HCT116 (cell line): ENCODE measurements at regions not wholly inside any gene's neighbourhood (a gene's known extent, or its start where the extent isn't known, plus 50 kb on each side); places are given as distances from the start of the nearest gene placed in this dataset.
A peak's percentile ranks its signal among the peaks of the same experiment; 100 is the strongest.

ENCODE experiments used
- ATAC-seq: fragments of 200-7000 bp; cut with Tn5 transposase; 2 replicates; pipeline ENCODE4 v1.9.1; 2020; ENCODE audit warnings: mild to moderate bottlenecking, moderate library complexity
- BruUV-seq: library from RNA; stranded (reverse); fragments of 400-500 nt; replicated peaks from 2 replicates; lab custom pipeline; 2021; lab: Mats Ljungman, UMichigan
- CTCF ChIA-PET: fragments of 300-600 bp; sonication (Branson Sonifier 250); formaldehyde crosslinking; loops from one replicate; lab custom pipeline; 2021; ENCODE audit warnings: antibody characterized with exemption; lab: Charles Lee
- POLR2A ChIA-PET: fragments of 300-600, 350-600 bp; sonication (Branson Sonifier 250); formaldehyde crosslinking; loops from one replicate; lab custom pipeline; 2021; ENCODE audit warnings: antibody characterized with exemption; lab: Charles Lee
- RAD21 ChIA-PET, 2 experiments: fragments of 300-600 bp; sonication (Branson Sonifier 250); formaldehyde crosslinking; loops; one replicate each; lab custom pipeline; 2023; ENCODE audit warnings: low total read pairs in 2 of 2; ENCODE audit not compliant: uncharacterized antibody in 2 of 2, unreplicated experiment in 2 of 2, low non-redundant PET in 1 of 2; lab: Charles Lee
- DNase-seq: peaks from one replicate; pipeline ENCODE4 v3.0.0-alpha.2; 2010; ENCODE audit warnings: low read depth, low spot score
- H2AFZ ChIP-seq: fragments of 200-600 bp; shearing (Covaris generic), sonication (generic); 2 replicates; pipeline ENCODE4 v1.6.1; 2017; ENCODE audit warnings: low read depth, mixed run types, mixed read lengths, antibody characterized with exemption, low read length; ENCODE audit not compliant: poor library complexity, severe bottlenecking
- H3K27ac ChIP-seq: 2 replicates; pipeline ENCODE4 v1.5.1; 2012; ENCODE audit warnings: low read depth, low read length
- H3K27me3 ChIP-seq: fragments of 200-600 bp; sonication (generic); 2 replicates; pipeline ENCODE4 v1.6.1; 2016; ENCODE audit warnings: mixed run types, low read length, mixed read lengths; ENCODE audit not compliant: insufficient read depth
- H3K36me3 ChIP-seq, 2 experiments: fragments of 200-500 bp in 1 of 2; fragments of 200-600 bp in 1 of 2; sonication (Bioruptor generic) in 1 of 2; sonication (generic) in 1 of 2; 2 replicates each; pipeline versions ENCODE4 v1.5.1 to v1.6.1; 2014 to 2016; ENCODE audit warnings: low read length in 2 of 2, inconsistent platforms in 1 of 2, mixed read lengths in 1 of 2, mixed run types in 1 of 2; ENCODE audit not compliant: insufficient read depth in 2 of 2, control insufficient read depth in 1 of 2
- H3K4me1 ChIP-seq, 2 experiments: fragments of 200-600 bp in 1 of 2; sonication (generic) in 1 of 2; 2 replicates each; pipeline versions ENCODE4 v1.5.1 to v1.6.1; 2012 to 2017; ENCODE audit warnings: low read length in 2 of 2, inconsistent platforms in 1 of 2, mild to moderate bottlenecking in 1 of 2, mixed read lengths in 1 of 2, mixed run types in 1 of 2, moderate library complexity in 1 of 2; ENCODE audit not compliant: insufficient read depth in 2 of 2, control insufficient read depth in 1 of 2
- H3K4me2 ChIP-seq: fragments of 200-600 bp; sonication (generic); 2 replicates; pipeline ENCODE4 v1.6.1; 2017; ENCODE audit warnings: mixed run types, low read length, mixed read lengths
- H3K4me3 ChIP-seq, 2 experiments: fragments of 200-600 bp in 1 of 2; sonication (generic) in 1 of 2; replicated peaks in 1 of 2; 2 replicates each; pipeline ENCODE4 v1.5.1; 2011 to 2016; ENCODE audit warnings: low read length in 2 of 2, control low read depth in 1 of 2, low read depth in 1 of 2, mild to moderate bottlenecking in 1 of 2, mixed read lengths in 1 of 2, mixed run types in 1 of 2
- H3K79me2 ChIP-seq: fragments of 200-600 bp; sonication (generic); 2 replicates; pipeline ENCODE4 v1.6.1; 2017; ENCODE audit warnings: mild to moderate bottlenecking, mixed run types, low read length, moderate library complexity, mixed read lengths; ENCODE audit not compliant: insufficient read depth
- H3K9ac ChIP-seq: fragments of 200-600 bp; sonication (generic); 2 replicates; pipeline ENCODE4 v1.6.1; 2016; ENCODE audit warnings: low read length, mixed read lengths
- H3K9me2 ChIP-seq: fragments of 200-600 bp; sonication (generic), shearing (Covaris generic); 2 replicates; pipeline ENCODE4 v1.6.1; 2017; ENCODE audit warnings: mixed run types, mild to moderate bottlenecking, moderate library complexity; ENCODE audit not compliant: insufficient read depth
- H3K9me3 ChIP-seq, 2 experiments: fragments of 200-500 bp in 1 of 2; fragments of 200-600 bp in 1 of 2; sonication (Bioruptor generic) in 1 of 2; sonication (generic) in 1 of 2; 2 replicates each; pipeline ENCODE4 v1.6.1; 2014 to 2017; ENCODE audit warnings: low read length in 2 of 2, mixed read lengths in 2 of 2, inconsistent platforms in 1 of 2, low read depth in 1 of 2, mild to moderate bottlenecking in 1 of 2, mixed run types in 1 of 2, moderate library complexity in 1 of 2; ENCODE audit not compliant: control insufficient read depth in 1 of 2, insufficient read depth in 1 of 2
- H4K20me1 ChIP-seq: fragments of 200-600 bp; sonication (generic), shearing (Covaris generic); 2 replicates; pipeline ENCODE4 v1.6.1; 2017; ENCODE audit warnings: mixed run types, mild to moderate bottlenecking, moderate library complexity; ENCODE audit not compliant: insufficient read depth
- CEBPB ChIP-seq: IDR thresholded peaks from 2 replicates; pipeline ENCODE4 v1.6.1; 2012; ENCODE audit warnings: low read depth
- POLR2A ChIP-seq: IDR thresholded peaks from 2 replicates; pipeline ENCODE4 v1.7.0; 2011; ENCODE audit warnings: borderline replicate concordance; ENCODE audit not compliant: insufficient read depth, insufficient read length; ENCODE audit errors: extremely low read depth
- RAD21 ChIP-seq: IDR thresholded peaks from 2 replicates; pipeline ENCODE4 v1.6.1; 2012; ENCODE audit warnings: low read depth, mild to moderate bottlenecking
- SIN3A ChIP-seq: IDR thresholded peaks from 2 replicates; pipeline ENCODE4 v1.6.1; 2012; ENCODE audit warnings: low read depth
- SP1 ChIP-seq: IDR thresholded peaks from 2 replicates; pipeline ENCODE4 v1.6.1; 2012; ENCODE audit warnings: low read depth
- TCF7L2 ChIP-seq: IDR thresholded peaks from 2 replicates; pipeline ENCODE4 v1.7.0; 2011; ENCODE audit warnings: borderline replicate concordance, inconsistent platforms; ENCODE audit not compliant: insufficient read depth, insufficient read length; ENCODE audit errors: extremely low read depth
- YY1 ChIP-seq: IDR thresholded peaks from 2 replicates; pipeline ENCODE4 v1.6.1; 2011; ENCODE audit warnings: low read length, low read depth, moderate library complexity, mild to moderate bottlenecking; ENCODE audit not compliant: insufficient replicate concordance; ENCODE audit errors: extremely low read depth
- ZFX ChIP-seq: fragments of 450-650 bp; IDR thresholded peaks from 2 replicates; pipeline ENCODE4 v1.6.1; 2017
- ZNF274 ChIP-seq: fragments of 200-500 bp; sonication (Bioruptor generic); IDR thresholded peaks from 2 replicates; pipeline ENCODE4 v1.6.1; 2014; ENCODE audit warnings: mild to moderate bottlenecking, low read depth, low read length, inconsistent platforms
- intact Hi-C: fragments of 100-400 bp; cut with micrococcal nuclease; formaldehyde crosslinking; loops from 2 replicates; pipeline ENCODE4 v1.10.0; 2022
- TF ChIP-seq, protein P1 (sequence below), 3 experiments: fragments of 200-600 bp in 1 of 3; sonication (generic) in 1 of 3; IDR thresholded peaks in 2 of 3; conservative IDR thresholded peaks in 1 of 3; 2 replicates each; pipeline ENCODE4 v1.5.1; 2012 to 2017; ENCODE audit warnings: low read depth in 2 of 3, low read length in 2 of 3, antibody characterized with exemption in 1 of 3, borderline replicate concordance in 1 of 3, control low read depth in 1 of 3, mild to moderate bottlenecking in 1 of 3, mixed read lengths in 1 of 3, mixed run types in 1 of 3, moderate library complexity in 1 of 3; ENCODE audit not compliant: insufficient read depth in 1 of 3
- TF ChIP-seq, protein P2 (sequence below): IDR thresholded peaks from 2 replicates; pipeline ENCODE4 v1.6.1; 2012

DNA sequence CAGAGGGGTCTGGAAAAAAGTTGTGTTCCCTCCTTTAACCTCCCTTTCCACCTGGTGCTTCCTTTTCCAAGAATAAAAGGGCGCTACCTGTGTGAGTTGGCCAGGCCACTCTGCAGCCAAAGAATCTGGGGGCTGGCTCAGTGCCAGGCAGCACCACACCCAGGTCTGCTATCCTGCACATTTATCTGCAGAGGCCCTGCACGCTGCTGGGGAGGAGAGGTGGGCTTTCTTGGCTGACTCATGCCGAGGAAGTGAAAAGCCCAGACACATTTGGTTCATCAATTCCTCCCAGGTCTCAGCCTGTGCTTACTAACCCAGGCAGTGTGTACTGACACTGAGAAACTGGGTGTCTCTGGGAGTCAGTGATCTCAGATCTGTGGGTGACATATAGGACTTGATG is 79.8 kb upstream of the F3 start (continued):
- no peak for TF ChIP-seq ZFX

DNA sequence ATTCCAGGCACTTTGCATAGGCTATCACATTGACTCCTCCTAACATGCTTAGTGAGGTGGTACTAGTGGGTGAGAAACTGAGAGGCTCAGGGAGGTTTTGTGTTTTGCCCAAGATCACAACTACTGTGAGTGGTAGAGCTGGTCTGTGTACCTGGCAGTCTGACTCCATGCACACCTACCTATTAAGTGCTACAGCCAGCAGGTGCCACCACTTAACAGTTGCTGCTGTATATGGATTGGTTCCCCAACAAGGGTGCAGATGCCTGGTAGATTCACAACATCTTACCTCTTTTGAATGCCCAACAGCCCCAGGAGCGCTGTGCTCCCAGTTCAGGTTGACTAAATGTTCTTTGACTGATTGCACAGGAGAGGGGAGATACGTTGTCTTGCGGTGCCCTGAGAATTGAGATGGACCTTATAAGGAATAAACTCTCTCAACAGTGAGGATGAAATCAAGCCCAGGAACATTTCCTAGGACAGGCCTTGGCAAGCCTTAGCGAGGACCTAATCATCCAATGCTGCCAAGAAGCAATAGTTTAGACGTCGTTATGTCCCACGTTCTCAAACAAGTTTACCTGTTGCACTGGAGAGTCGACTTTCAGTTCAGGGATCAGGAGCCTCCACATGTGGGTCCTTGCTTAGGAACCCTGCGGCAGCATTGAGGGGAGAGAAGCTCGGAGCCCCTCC is 78.9 kb upstream of the F3 start:
- DNase-seq (no peak), ATAC-seq (no peak)
- TF ChIP-seq ZFX (no peak; the same call in 1 of the 2 replicates), SIN3A (no peak), ZNF274 (no peak), RAD21 (peak; percentile 36; the same call in 1 of the 2 replicates), CEBPB (no peak), POLR2A (no peak), YY1 (no peak), SP1 (no peak), TCF7L2 (no peak)
- TF ChIP-seq, protein P1, sequence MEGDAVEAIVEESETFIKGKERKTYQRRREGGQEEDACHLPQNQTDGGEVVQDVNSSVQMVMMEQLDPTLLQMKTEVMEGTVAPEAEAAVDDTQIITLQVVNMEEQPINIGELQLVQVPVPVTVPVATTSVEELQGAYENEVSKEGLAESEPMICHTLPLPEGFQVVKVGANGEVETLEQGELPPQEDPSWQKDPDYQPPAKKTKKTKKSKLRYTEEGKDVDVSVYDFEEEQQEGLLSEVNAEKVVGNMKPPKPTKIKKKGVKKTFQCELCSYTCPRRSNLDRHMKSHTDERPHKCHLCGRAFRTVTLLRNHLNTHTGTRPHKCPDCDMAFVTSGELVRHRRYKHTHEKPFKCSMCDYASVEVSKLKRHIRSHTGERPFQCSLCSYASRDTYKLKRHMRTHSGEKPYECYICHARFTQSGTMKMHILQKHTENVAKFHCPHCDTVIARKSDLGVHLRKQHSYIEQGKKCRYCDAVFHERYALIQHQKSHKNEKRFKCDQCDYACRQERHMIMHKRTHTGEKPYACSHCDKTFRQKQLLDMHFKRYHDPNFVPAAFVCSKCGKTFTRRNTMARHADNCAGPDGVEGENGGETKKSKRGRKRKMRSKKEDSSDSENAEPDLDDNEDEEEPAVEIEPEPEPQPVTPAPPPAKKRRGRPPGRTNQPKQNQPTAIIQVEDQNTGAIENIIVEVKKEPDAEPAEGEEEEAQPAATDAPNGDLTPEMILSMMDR (IDR thresholded peaks at IDR 0.05 in 2 of 3, conservative IDR thresholded peaks at IDR 0.05 in 1 of 3; ENCODE audit: borderline replicate concordance in 1 of 3, insufficient read depth in 1 of 3, low read depth in 2 of 3, low read length in 2 of 3), result 0 out of 6 replicates have a peak, but pooled peaks of 1 of the 3 experiments have one; percentile 18
- TF ChIP-seq, protein P2, sequence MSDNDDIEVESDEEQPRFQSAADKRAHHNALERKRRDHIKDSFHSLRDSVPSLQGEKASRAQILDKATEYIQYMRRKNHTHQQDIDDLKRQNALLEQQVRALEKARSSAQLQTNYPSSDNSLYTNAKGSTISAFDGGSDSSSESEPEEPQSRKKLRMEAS, result no peak
- H3K4me2 ChIP-seq, result peak overlapping the region; percentile 64
- peak overlapping the region; percentile 70 for H3K27ac ChIP-seq
- intact Hi-C loops, result loop anchor here (5.0 kb wide), 1 partner anchor 182 kb away; no protein-coding TSS in a partner anchor
- no peaks in the 10 kb centered on the region for H4K20me1 ChIP-seq
- H3K4me3 ChIP-seq, result no peak overlapping the region
- peaks cover 0 to 7% of the 10 kb centered on the region in 2 experiments; a peak in 1 of 4 replicates for H3K9me3 ChIP-seq
- no peak overlapping the region for H2AFZ ChIP-seq
- no peaks in the 10 kb centered on the region for H3K36me3 ChIP-seq
- H3K27me3 ChIP-seq, result no peaks in the 10 kb centered on the region
- ChIA-PET RAD21 (no interaction called here), CTCF (no interaction called here), POLR2A (no interaction called here)
- H3K9me2 ChIP-seq, result no peaks in the 10 kb centered on the region
- no peaks in the 10 kb centered on the region for H3K79me2 ChIP-seq
- no TSS peak for BruUV-seq
- H3K9ac ChIP-seq, result peak overlapping the region; percentile 70
- H3K4me1 ChIP-seq, result peaks cover 53 to 85% of the 10 kb centered on the region in 2 experiments
